Gastrocnemius medialis (tissue), 4 donors: ENCODE measurements at regions not wholly inside any gene's neighbourhood (a gene's known extent, or its start where the extent isn't known, plus 50 kb on each side); places are given as distances from the start of the nearest gene placed in this dataset.

Experiments
- CTCF ChIP-seq, 5 experiments: fragments of 450-650 bp in 3 of 5; fragments of 200-600 bp in 2 of 5; sonication (generic) in 2 of 5; IDR thresholded peaks in 4 of 5; conservative IDR thresholded peaks in 1 of 5; 1 replicate in 4 of 5; 2 replicates in 1 of 5; pipeline ENCODE4 v1.5.1; 2016 to 2019; ENCODE audit warnings: antibody characterized with exemption in 5 of 5, mild to moderate bottlenecking in 3 of 5, moderate library complexity in 3 of 5
- POLR2A ChIP-seq, 2 donors: fragments of 450-650 bp; IDR thresholded peaks; one replicate each; pipeline ENCODE4 v1.6.1; 2017; ENCODE audit warnings: antibody characterized with exemption in 2 of 2, mild to moderate bottlenecking in 2 of 2, moderate library complexity in 2 of 2

- TF ChIP-seq POLR2A (IDR thresholded peaks at IDR 0.05) (no peak), CTCF (IDR thresholded peaks at IDR 0.05 in 4 of 5, conservative IDR thresholded peaks at IDR 0.05 in 1 of 5) (no peak)
Measured at GRCh38 chr11:15735706-15736105, 620.6 kb downstream of the SOX6 start.
